AG20443 (cell line): ENCODE measurements at regions not wholly inside any gene's neighbourhood (a gene's known extent, or its start where the extent isn't known, plus 50 kb on each side); places are given as distances from the start of the nearest gene placed in this dataset.
"Not testable (repeated sequence)": the region's sequence is repeated elsewhere in the genome, so short reads cannot be mapped to it uniquely, and the experiment has no call there.

ENCODE experiments used
- DNase-seq: peaks from one replicate; pipeline ENCODE4 v3.0.0; 2012; ENCODE audit warnings: low spot score, mixed read lengths

DNA sequence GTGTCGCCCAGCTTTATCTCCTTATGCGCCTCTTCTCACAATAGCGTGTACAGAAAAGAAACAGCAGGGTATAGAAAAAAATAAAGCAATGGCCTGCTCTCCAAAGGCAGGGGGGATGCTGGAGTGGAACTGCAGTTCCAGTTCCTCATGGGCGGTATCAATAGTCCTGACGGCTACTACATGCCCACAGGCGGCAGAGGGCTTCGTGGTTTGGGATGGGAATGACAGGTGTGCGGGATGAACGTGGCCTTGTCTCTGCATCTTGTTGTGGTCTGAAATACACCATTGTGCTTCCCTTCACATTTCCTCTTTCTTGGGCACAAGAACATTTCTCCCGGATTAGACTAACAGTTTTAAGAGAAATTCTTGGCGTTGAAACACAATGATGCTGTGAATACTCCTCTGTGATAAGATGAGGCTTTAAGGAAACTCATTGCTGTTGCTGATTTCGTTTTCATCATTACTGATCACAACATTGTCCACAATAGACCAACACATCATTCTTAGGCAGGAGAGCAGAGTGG is 124.1 kb upstream of the IGFBP7 start:
- DNase-seq: no peak

GRCh38 chr4:57233386-57233785 is 123.2 kb upstream of the IGFBP7 start:
- peak; percentile 46 for DNase-seq

GRCh38 chr4:57231781-57232180 is 121.6 kb upstream of the IGFBP7 start:
- DNase-seq: no peak

- DNase-seq: no peak
Measured at GRCh38 chr4:57220734-57221133, 110.5 kb upstream of the IGFBP7 start.

- DNase-seq: no peak
Measured at GRCh38 chr4:57220172-57220571, 110.0 kb upstream of the IGFBP7 start.

- DNase-seq: no peak
Measured at GRCh38 chr4:57219431-57219830, 109.2 kb upstream of the IGFBP7 start.

GRCh38 chr4:57214654-57215411 is 104.6 kb upstream of the IGFBP7 start:
- no peak for DNase-seq

DNA sequence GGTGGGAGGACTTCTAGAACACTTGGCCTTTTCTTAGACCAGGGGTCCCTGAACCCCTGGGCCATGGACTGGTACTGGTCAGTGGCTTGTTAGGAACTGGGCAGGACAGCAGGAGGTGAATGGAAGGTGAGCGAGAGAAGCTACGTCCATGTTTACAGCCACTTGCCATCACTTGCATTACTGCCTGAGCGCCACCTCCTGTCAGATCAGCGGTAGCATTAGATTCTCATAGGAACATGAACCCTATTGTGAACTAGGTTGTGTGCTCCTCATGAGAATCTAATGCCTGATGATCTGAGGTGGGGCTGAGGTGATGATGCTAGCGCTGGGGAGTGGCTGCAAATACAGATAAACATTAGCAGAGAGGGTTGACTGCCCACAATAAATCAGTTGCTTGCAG is 100.9 kb upstream of the IGFBP7 start:
- DNase-seq: no peak

- DNase-seq: no peak
Measured at GRCh38 chr4:57206172-57206571, 96.0 kb upstream of the IGFBP7 start.

DNA sequence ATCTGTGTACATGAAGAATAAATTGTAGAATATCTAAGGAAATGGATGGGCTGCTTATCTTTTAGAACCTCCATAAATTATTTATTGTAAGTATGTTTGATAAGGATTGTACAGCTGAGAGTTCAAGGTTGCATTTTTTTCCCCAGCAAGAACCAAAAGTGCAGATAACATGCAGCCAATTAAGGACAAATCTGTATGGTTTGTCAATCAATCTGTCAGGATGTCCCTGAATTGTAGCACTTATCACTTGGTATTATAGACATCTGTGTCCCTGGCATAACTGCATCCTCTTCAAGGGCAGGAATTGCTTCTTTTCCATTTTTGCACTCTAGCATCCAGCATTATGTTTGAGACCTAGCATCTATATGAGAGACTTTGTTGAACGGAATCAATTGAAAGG is 95.4 kb upstream of the IGFBP7 start:
- no peak for DNase-seq

DNA sequence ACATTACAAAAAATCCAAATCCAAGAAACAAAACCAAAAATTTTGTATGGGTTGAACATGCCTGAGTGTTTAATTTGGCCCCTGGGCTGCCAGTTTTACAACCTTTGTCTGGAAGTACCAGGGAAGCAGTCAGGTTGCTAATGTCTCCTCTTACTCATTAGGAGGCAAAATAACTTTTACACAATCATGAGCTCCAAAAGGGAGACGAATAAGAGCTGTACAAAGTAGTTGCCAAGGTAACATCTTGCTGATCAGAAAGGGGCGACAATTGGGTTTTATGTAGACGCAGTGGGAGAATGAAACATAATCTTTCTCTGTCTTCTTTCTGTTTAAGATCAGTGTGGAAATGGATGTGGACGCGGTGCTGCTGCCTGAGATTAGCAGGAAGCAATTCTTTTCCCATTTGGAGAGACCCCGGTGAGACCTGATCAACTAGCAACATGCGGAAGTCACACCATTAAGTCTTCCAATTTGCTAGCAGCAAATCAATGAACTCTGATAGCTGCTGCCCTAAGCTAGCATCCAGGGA is 90.7 kb upstream of the IGFBP7 start:
- no peak for DNase-seq

DNA sequence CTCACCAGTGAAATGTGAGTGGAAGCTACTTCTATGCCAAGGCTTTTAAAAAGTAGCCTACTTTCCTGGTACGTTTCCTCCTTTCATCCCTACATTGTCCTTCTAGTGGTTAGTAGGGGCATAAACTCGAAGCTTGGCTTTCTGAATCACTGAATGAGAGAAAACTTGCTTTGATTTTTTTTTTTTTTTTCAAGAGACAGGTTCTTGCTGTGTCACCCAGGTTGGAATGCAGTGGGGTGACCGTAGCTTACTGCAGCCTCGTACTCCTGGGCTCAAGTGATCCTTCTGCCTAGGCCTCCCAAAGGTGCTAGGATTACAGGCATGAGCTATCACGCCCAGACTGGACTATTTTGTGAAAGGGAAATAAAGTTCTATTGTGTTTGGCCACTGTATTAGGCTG is 89.1 kb upstream of the IGFBP7 start:
- no peak for DNase-seq

DNA sequence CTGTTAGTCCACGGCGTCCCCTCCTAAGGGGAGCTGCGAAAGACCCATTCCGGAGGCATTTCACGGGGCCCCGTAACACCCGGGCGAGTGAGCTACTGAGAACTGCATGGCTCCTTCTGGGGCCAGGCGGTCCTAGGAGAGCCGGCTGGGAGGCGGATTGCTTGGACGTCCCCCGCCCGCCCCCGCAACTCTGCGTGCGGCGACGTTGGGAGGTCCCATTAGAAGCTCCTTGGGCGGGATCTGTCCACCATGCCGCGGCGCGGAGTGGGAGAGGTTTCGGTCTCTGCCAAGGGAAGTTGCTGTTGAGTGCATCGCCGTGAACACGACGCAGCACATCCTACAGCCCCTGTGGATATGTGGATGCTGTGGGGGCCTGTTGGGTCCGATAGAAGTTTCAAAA is 85.4 kb upstream of the IGFBP7 start:
- no peak for DNase-seq

DNA sequence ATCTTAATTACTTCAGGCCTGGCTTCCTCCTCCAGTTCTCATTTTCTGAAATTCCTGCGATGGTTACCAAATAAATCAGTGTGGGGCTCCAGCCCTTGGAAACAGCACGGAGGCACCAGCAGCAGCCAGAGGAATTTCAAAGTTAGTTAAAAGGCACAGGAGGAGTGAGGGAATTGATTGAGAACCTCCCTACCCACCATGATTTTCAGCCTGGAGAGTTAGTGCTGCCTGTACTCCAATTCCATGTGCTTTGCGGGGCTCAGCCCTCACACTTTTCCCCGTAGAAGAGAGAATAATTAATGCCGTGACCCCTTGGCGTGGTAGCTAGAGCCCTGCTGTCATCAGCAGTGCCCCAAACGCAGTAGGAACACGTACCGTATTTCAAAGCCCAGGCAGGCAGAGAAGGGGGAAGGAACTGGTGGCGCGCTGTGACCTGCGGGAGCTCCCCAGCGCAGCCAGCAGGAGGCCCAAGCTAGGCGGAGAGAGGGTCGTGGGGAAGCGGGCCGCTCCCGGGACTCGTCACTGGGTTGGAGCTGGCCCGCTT is 84.0 kb upstream of the IGFBP7 start:
- DNase-seq: peak; percentile 46

- no peak for DNase-seq
Measured at GRCh38 chr4:57193209-57193810, 83.1 kb upstream of the IGFBP7 start.

DNA sequence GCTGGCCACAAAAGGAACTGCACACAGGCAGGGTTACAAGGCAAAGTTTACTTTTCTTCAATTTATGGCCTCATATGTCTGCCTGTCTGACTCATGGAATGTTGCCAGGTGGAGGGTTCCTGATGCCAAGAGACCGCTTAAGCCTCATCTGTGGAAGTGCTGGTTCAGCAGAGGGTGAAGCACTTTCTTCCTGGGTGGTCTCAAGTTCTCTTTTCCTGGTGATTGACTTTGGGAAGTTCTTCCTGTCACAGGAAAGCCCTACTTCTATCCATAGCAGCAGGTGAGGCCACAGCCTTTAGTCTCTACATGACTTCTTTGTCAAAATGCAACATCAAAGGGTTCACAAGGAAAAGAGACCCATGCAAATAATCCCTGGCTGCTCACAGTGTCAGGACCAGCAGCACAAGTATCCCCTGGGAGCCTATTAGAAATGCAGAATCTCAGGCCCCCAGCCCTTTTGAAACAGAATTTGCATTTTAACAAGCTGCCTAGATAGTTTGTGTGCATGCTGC is 81.4 kb upstream of the IGFBP7 start:
- DNase-seq: no peak

- DNase-seq: peak; percentile 39
Measured at GRCh38 chr4:57190601-57191481, 80.7 kb upstream of the IGFBP7 start.

- DNase-seq: peak; percentile 53
Measured at GRCh38 chr4:57187246-57187645, 77.1 kb upstream of the IGFBP7 start.

DNA sequence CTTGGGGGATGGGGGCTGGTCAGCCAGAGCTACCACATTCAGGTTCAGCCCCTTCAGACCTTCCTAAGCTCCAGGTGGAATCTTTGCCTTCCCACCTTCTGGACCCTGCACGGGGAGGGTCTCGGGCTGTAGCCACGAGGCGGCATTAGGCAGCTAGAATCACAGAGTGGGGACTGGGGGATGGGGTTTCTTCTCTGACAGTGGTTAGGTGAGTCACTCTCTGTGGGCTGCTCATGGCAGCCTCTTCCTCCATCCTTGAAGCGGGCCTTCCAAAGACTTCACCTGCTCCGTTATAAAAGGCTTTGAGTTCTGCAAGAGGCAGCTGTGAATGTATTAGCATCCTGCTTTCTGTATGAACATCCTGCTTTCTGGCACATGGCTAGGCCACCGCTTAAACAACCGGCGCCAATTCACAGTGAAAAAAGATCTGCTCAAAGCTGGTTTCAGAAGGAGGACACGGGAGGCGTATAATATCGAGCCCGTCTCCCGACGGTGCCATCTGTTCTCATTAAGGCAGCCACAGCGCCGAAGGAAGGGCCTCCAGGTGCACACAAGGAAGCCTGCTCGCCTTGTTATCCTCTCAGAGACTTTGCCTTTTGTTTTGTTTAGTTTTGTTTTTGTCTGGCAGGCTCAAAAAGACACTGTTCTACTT is 74.3 kb upstream of the IGFBP7 start:
- no peak for DNase-seq

- no peak for DNase-seq
Measured at GRCh38 chr4:57182132-57182874, 72.1 kb upstream of the IGFBP7 start.

GRCh38 chr4:57173136-57173535 is 63.0 kb upstream of the IGFBP7 start:
- DNase-seq: not testable (repeated sequence)
